HFFc6 (cell line): ENCODE measurements at regions not wholly inside any gene's neighbourhood (a gene's known extent, or its start where the extent isn't known, plus 50 kb on each side); places are given as distances from the start of the nearest gene placed in this dataset.
"Not testable (repeated sequence)": the region's sequence is repeated elsewhere in the genome, so short reads cannot be mapped to it uniquely, and the experiment has no call there.

Source experiments
- DNase-seq: peaks from one replicate; pipeline ENCODE4 v3.0.0-alpha.2; 2018
- H3K27ac Mint-ChIP-seq: 2 replicates; pipeline ENCODE4 v1.8.0; 2020; ENCODE audit warnings: mild to moderate bottlenecking, mixed read lengths
- H3K27me3 Mint-ChIP-seq: 2 replicates; pipeline ENCODE4 v1.8.0; 2021; ENCODE audit warnings: mild to moderate bottlenecking, moderate library complexity, mixed read lengths; ENCODE audit not compliant: insufficient read depth
- H3K36me3 Mint-ChIP-seq: 2 replicates; pipeline ENCODE4 v1.8.0; 2021; ENCODE audit warnings: low read depth, mixed read lengths
- H3K4me1 Mint-ChIP-seq: 2 replicates; pipeline ENCODE4 v1.8.0; 2020; ENCODE audit warnings: low read depth, mixed read lengths
- H3K4me3 Mint-ChIP-seq: 2 replicates; pipeline ENCODE4 v1.8.0; 2020; ENCODE audit warnings: mild to moderate bottlenecking, moderate library complexity, mixed read lengths
- H3K9me3 Mint-ChIP-seq: 2 replicates; pipeline ENCODE4 v1.8.0; 2020; ENCODE audit warnings: mild to moderate bottlenecking, mixed read lengths
- CTCF ChIP-seq: fragments of 200-600 bp; sonication (generic); IDR thresholded peaks from 2 replicates; pipeline ENCODE4 v1.5.0; 2021; ENCODE audit warnings: antibody characterized with exemption, mild to moderate bottlenecking

- Mint-ChIP-seq H3K27ac (no peak overlapping the region), H3K4me1 (peaks cover 20% of the 10 kb centered on the region), H3K27me3 (peaks cover under 1% of the 10 kb centered on the region; the same call in 1 of the 2 replicates), H3K4me3 (no peak overlapping the region), H3K9me3 (no peaks in the 10 kb centered on the region), H3K36me3 (no peaks in the 10 kb centered on the region)
- no peak for DNase-seq
- TF ChIP-seq CTCF, result no peak
Measured at GRCh38 chr5:92637247-92637646, 943.8 kb downstream of the NR2F1-AS1 start.

GRCh38 chr5:92635001-92635461, 946.0 kb downstream of the NR2F1-AS1 start:
- Mint-ChIP-seq H3K36me3 (no peaks in the 10 kb centered on the region), H3K27ac (no peak overlapping the region), H3K27me3 (peaks cover 2% of the 10 kb centered on the region; the same call in 1 of the 2 replicates), H3K4me1 (no peaks in the 10 kb centered on the region), H3K4me3 (no peak overlapping the region), H3K9me3 (no peaks in the 10 kb centered on the region)
- no peak for DNase-seq
- TF ChIP-seq CTCF, result no peak

- Mint-ChIP-seq H3K9me3 (no peaks in the 10 kb centered on the region), H3K4me3 (no peak overlapping the region), H3K36me3 (no peaks in the 10 kb centered on the region), H3K4me1 (no peaks in the 10 kb centered on the region), H3K27me3 (peaks cover 2% of the 10 kb centered on the region; the same call in 1 of the 2 replicates), H3K27ac (no peak overlapping the region)
- no peak for DNase-seq
- no peak for TF ChIP-seq CTCF
Measured at GRCh38 chr5:92633875-92634487, 947.0 kb downstream of the NR2F1-AS1 start.

GRCh38 chr5:92633176-92633575, 947.8 kb downstream of the NR2F1-AS1 start:
- Mint-ChIP-seq H3K36me3 (no peaks in the 10 kb centered on the region), H3K9me3 (no peaks in the 10 kb centered on the region), H3K27ac (no peak overlapping the region), H3K4me1 (no peaks in the 10 kb centered on the region), H3K4me3 (no peak overlapping the region), H3K27me3 (peaks cover 2% of the 10 kb centered on the region; the same call in 1 of the 2 replicates)
- no peak for TF ChIP-seq CTCF
- no peak for DNase-seq

- not testable (repeated sequence) for H3K4me3 Mint-ChIP-seq, H3K27ac Mint-ChIP-seq, H3K4me1 Mint-ChIP-seq, H3K27me3 Mint-ChIP-seq, H3K36me3 Mint-ChIP-seq, H3K9me3 Mint-ChIP-seq, DNase-seq
Measured at GRCh38 chr5:92631237-92631701, 949.8 kb downstream of the NR2F1-AS1 start.

GRCh38 chr5:92629574-92629973, 951.4 kb downstream of the NR2F1-AS1 start:
- no peak for TF ChIP-seq CTCF
- Mint-ChIP-seq H3K27ac (no peak overlapping the region), H3K4me3 (no peak overlapping the region), H3K27me3 (peaks cover 2% of the 10 kb centered on the region; the same call in 1 of the 2 replicates), H3K4me1 (no peaks in the 10 kb centered on the region), H3K9me3 (no peaks in the 10 kb centered on the region), H3K36me3 (no peaks in the 10 kb centered on the region)
- no peak for DNase-seq
